HG03439 (cell line): ENCODE measurements at regions not wholly inside any gene's neighbourhood (a gene's known extent, or its start where the extent isn't known, plus 50 kb on each side); places are given as distances from the start of the nearest gene placed in this dataset.

Experiments used
- ATAC-seq: cut with Tn5 transposase; IDR thresholded peaks from one replicate; pipeline ENCODE4 v1.9.1; 2021; ENCODE audit warnings: mild to moderate bottlenecking, moderate library complexity; ENCODE audit not compliant: unreplicated experiment

DNA sequence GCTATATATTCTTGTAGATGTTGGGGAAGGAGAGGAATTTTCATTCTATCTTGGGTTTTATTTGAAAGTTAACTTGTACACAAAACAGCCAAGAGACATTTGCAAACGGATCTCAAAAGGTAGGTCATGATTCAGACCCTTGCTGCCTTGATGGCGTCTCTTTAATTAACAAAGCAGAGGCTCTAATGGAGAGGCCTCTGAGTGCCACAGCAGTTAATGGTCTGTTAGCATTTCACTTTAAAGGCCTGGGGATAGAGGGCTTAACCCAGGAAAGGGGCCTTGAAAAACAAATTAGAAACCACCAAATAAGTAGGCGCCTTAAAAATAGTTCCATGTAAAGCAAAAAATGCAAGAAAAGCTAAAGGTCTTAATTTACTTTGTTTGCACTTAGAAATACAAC is 836.9 kb upstream of the CELF4 start:
- no peak for ATAC-seq

DNA sequence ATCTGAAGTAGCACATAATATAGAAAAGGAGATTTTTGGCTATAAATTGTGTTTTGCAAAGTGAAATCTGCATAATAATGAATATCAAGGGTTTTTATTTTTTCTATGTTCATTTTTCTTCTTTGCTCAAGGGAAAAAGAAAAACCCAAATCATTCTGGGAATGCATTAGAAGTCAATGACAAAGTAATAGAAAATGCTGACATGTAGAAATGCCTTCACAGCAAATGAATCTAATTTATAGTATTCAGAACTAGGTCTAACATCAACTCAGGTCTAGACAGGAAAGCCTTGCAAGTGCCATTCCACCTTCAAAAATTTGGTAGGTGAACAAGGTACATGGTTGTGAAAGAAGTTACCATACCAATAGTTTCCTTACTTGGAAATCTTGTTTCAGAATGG is 831.5 kb upstream of the CELF4 start:
- no peak for ATAC-seq

DNA sequence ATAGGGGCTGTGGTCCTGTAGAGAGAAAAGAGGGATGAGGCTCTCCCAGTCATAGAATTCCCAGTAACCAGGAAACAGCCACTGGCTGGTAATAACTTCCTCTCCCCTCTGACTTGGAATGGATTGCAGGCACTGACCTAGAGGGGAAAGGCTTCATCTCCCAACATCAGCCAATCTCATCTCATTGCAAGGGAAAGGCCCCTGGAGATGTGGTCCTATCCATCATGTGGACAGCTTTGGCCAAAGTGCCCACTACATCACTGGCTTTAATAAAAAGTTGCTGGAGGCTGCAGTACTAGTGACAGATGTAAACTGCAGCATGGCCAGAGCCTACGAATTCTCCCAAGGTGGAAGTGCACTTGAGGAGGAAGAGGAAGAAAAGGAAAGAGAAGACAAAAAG is 820.5 kb upstream of the CELF4 start:
- ATAC-seq, result no peak

DNA sequence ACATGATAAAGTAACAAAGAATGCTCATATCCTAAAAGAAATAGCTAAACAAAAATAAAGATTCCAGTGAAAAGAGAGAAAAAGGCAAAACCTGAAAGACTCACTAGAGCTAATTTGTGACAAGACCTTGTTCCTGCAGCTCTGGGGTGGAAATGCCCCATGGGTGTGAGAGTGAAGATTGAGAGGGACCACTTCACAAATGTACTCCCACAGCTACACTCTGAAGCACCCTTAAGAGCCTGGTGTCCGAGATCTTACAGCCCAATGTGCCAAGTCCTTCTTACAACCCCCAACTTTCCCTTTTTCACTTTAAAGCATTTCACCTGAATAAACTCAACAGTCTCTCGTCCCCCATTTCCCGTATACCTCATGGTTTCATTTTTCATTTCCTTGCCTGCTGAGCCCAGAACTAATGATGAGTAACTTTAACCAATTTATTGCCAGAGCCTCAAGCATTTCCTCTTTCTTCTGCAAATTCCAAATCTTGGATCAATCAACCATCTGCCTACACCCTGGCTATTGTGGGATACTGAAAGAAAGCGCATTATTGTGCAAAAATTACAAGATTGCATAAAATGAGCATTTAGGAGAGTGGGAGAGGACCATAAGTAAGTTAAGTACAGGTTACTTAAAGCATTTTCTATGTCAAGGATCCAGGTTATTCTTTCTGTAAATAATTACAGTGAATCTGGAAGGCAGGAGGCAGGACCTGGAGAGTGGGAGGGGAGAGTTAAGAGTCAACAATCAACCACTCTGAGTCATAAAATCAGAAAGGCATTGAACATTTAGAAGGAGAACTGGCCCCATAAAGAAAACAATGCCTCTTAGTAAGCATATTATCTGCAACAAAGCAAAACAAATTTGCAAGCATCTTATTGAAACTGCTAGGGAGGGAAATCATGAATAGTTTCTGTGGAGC is 804.4 kb upstream of the CELF4 start:
- ATAC-seq, result no peak

DNA sequence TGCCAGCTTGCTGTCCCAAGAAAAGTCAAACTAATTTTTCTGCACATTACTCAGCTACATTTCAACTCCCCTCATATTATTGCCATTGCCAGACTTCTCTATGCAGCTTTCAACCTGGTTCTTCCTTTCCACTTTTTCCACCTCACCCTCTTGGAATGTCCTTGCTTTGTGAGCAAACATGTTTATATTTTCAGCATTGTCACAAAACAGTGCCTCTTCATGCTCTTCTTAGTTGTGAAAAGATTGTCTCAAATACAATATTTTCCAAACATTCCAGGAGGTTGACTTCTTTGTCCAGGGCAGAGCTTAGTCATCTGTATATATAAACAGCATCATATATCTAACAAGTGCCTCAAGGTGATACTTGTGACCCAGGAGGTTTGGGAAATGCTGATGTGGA is 803.3 kb upstream of the CELF4 start:
- ATAC-seq, result no peak

DNA sequence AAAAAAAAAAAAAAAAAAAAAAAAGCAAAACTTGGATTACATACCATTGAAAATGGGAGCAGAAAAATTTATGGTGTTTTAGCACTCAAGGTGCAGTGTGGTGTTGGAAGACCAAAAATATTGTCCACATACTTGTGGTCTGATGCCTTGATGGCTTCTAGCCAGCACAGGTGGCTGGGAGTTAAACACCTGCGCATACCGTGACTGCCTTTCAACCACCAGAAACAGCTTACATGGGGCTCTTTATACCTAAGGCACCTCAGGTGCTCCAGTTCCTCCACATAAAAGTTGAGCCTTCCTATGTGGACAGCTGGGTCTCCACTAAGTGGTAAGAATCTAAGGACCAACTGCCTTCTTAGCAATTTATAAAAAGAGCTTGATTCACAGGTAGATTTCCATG is 802.6 kb upstream of the CELF4 start:
- ATAC-seq, result no peak

DNA sequence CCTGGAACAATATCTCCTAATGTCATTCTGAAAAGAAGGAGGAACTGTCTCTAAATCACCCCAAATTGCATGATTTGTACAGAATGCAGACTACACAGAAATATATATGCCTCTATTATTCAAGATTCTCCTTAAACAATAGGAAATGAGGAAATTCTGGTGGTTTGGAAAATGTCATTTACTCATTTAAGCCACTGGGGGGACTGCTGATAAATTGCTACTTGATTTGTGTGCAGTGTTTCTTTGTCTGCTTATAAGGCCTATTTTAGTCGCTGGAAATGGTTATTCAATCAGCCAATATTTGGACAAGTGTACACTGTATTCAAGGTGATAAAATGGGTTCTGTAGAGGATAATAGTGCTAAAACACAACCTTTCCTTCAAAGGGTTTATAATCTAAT is 801.9 kb upstream of the CELF4 start:
- ATAC-seq, result no peak

DNA sequence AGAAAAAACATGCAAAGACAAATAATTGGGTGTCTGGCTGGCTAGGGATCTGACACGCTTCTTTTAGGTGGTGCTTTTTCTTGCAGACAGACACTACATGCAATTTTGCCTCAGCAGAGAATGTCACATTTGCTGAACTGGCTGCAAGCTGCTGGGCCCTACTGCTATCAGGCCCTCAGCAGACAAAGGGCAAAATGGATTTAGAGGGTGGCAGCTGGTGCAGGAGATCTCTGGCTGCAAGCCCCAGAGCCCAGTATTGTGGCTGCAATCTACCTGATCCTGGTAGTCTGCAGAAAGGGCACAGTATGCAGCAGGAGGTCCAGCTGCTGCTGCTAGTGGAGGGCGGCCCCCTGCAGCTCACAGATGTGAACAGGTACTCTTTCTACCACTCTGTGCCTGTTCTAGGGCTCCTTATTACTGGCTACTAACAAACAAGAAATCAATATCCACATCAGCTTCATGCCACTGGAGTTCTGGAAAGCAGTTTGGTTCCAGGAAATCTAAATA is 796.7 kb upstream of the CELF4 start:
- no peak for ATAC-seq

DNA sequence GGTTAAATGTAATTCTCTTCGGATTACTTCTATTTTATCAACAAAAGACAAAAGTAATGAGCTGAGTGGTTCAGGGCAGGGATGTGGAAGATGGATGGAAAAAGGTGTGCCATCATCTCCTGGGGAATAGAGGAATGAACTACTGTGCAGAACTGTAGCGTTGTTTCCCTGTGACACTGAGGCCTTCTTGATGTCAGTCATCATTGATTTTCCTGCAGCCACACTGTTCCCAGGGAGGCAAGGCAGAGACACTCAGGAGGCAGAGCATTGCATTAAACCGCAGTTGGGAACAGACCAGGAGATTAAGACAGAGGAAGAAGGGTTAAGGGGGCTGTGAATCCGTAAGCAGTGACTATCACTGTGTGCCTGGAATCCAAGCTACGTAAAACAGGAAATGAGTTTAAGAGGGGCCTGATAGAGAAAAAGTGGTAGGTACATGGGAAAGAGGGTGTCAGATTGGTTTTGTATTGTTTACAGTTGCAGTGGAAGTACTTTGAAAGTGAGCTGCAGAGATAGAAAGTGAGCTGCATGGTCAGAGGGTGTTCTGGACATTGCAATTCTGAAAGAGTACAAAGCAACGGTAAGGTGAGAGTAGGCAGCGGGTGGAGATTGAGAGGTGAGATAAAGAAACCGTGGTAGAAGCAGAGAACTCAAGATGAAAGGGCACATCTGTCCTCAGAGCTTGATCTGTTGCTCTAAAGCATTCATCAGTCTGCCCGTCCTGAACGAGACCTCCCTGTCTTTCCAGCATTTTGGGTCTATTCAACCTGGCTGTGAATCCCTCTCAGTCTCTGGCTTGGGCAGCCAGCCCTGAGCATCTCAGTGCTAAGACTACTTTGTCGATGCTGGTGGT is 793.4 kb upstream of the CELF4 start:
- no peak for ATAC-seq

DNA sequence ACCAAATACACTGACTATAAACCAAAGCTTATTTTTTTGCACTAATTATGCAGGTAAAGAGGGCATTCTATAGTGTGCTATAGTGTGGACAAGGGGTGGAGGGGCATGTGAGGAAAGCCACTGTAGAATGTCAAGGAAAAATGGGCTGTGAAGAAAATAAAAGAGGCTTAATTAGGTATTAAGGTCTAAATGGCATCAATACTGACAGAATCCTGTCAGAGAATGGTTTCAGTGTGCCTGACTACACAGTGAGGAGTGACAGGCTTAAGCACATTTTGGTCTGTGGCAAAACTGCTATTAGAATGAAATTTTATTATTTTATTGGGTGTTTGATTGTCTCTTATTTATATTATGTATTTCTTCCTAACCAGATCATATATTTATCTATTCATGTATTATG is 787.6 kb upstream of the CELF4 start:
- no peak for ATAC-seq

DNA sequence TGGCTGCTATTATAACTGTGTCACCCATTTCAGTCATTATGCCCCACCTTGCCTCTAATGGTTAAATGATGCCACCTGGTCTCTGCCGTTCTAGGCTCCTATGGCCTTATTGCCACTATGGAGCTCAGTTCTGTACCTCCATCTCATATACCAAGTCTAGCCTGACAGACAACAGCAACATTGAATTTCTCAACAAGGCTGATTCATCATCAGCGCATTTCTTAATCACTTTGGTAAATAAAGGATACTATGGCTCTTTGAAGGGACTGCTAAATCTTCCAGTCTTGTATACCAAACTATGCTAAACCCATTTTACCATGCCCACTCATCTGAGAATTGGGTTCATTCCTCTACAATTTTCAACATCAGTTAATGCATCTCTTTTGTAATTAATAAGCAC is 784.5 kb upstream of the CELF4 start:
- no peak for ATAC-seq

DNA sequence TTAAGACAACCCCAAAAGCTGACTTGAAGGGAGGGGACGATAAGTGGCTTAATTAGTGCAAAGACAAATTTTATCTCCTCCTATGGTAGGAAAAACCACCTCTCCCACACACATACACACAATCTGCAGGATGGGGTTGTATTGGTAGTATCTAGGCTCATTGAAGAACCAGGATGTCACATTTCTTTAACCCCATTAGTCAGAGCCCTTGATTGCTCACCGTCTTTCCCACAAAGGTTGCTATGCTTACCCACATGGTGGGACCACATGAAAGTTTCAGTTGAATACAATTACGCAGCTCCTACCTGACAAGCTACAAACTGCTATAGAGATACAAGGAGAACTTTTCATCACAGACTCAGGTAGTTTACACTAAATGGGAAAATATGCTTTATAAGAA is 765.0 kb upstream of the CELF4 start:
- no peak for ATAC-seq

DNA sequence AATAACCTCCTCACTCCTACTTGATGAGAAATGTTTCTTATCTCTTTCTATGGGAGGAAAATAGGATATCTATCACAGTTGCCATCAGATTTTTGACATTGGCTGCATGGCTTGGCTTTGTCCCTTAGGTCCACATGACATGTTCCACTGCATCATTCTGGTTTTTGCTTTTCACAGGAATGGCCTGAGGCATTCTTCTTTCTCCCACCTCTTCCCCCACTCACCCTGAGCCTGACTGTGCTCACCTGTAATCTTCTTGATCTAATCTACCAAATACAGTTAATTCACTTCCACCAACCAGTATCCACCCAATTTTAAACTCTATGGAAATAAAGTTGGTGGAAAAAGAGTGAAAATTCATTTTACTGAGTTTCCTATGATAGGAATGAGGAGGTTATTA is 763.5 kb upstream of the CELF4 start:
- ATAC-seq, result no peak

DNA sequence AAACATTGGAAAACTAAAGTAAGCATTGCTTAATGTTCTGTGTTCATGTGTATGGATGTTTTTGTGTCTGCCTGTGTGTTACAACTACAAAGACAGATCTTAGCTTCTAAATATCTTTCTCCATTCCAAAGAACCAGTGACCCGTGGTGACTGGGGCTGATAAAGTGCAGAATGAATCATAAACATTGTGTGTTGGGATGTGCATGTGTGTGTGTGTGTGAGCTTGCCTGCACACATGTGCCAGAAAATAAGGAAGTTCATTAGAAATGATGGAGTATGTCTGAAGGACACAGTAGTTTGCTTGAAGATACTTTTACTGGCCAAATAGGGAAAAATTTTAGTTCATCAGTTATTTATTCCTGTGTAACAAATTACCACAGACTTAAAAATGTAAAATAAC is 756.6 kb upstream of the CELF4 start:
- ATAC-seq, result no peak

DNA sequence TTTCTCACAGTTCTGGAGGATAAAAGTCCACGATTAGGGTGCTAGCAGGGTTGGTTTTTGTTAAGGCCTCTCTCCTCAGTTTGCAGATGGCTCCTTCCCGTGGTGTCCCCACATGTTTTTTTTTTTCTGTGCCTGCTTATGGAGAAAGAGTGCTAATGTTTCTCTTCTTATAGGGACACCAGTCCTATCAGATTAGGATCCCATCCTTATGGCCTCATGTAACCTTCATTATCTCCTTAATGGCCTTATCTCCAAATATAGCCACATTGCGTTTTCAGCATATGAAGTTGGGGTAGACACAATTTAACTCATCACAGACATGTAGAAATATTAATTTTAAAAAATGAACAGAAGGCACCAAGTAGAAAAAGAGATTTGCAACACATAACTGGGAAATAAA is 755.7 kb upstream of the CELF4 start:
- no peak for ATAC-seq

DNA sequence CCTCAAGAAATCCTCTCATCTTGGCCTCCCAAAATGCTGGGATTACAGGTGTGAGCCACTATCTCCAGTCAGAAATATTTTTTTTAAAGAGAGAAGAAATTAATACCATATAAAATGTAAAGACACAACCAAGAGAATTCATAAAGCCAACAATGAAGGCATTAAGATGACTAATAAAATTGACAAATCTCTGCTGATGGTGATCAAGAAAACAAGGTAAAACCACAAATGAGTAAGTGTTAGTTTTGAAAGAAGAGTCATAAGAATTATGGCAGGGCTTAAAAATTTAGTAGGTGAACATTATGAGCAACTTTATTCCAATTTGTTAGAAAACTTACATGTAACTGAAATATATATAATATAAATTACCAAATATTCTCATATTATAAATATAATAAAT is 752.8 kb upstream of the CELF4 start:
- no peak for ATAC-seq

DNA sequence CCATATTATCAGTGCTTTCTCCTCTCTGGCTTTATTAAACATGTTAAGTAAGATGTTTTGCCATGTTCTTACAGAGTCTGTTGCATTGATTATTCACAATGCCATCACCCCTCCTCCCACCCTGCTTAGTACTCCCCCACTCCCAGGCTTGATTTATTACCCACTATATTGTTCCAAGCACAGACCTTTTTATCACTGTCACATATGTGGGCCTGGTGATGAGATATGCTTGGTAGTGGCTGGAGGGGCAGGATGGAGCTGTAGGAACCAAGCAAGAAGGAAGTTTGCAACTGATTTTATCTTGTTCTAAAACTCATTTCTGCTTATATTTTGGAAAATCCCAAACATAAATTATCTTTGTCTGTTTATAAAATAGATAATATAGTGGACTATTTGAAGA is 748.2 kb upstream of the CELF4 start:
- ATAC-seq, result no peak

DNA sequence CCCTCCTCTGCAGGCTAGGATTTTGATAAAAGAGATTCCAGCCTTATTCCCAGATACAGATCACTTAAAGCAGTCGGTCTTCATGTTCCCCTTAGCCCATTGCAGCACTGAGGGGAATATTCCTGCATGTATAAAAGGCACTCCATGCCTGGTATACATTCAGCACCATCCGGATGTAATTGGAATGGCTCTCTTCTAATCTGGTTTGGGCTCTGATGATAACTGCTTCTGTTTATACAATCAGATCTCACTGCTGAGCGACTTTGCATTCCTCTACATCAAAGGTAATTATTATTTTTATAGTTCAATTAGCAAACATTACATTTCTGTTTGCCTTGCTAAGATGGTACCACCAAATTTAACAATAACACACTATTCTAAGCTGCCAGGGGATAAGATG is 746.9 kb upstream of the CELF4 start:
- ATAC-seq, result no peak

DNA sequence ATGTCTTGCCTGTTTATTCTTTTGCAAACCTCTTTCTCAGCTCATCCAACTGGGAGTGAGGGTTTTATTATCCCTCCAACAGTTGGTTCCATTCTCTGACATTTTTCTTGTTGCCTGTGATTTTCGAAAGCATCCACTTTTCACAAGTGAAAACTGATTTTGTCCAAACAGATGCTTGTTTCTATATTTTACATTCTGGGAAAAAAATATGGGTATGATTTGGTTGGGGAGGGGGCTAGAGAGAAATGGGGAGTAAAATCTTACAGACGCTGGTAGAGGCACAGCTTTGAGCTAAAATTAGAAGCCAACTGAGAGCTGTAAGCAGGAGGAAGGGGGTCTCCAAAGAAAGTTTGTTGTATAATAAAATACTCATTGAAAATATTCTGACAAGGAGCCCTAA is 745.3 kb upstream of the CELF4 start:
- no peak for ATAC-seq

DNA sequence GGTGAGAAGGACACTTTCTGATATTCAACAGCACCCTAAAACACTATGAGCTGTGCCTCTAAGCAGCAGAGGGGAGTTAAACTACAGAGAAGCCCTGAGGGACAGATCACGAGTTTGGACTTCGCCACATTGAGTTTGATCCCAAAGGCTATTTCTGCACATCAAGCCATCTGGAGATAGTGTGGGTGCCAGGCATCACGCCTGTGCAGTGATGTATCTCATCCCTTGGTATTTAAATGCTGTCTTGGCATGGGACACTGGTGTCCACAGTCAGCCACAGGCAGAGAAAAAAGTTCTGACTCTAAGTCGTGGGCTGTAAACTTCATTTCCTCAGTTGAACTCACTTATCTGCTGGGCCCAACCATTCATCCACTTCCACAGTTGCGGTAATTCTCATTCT is 742.3 kb upstream of the CELF4 start:
- ATAC-seq, result no peak

DNA sequence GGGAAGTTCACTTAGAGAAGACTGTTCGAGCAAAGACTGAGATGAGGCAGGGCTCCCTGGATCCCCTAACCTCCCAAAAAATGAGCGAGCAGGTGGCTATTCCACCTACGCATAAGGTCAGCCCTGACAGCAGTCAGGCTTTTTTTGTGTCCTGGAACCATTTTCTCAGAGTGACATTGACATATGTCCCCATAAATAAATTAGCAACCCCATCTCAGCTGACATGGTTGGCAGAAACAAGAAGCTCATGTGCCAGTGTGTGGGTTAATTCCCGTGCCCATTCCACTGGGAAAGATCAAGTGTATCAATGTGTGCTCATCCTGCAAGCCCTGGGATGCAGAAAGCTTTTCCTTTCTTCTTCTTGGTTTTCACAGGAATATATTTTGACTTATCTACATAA is 740.4 kb upstream of the CELF4 start:
- ATAC-seq, result no peak

DNA sequence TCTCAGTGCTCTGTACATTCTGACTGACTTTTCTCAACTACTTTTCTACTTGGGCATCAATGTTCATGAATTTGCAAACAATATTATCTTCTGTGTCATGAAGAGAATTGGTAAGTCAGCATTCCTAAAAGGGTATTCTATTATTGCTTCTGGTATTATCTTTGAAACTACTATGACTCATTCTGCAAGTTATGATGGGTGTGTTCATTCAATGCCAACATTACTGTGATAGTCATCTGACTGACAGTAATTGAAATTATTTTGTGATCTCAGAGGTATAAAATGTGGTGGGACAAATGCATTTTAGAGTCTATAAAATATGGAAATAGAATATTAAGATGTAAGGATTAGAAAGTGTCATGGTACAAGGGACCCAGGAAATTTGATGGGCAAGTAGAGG is 736.0 kb upstream of the CELF4 start:
- ATAC-seq, result no peak
